OCI-LY3 (cell line): ENCODE measurements at regions not wholly inside any gene's neighbourhood (a gene's known extent, or its start where the extent isn't known, plus 50 kb on each side); places are given as distances from the start of the nearest gene placed in this dataset.

Experiments
- H2AFZ ChIP-seq: fragments of 200-600, 300-600 bp; shearing (Covaris generic); 2 replicates; pipeline ENCODE4 v1.6.0; 2014; ENCODE audit warnings: antibody characterized with exemption, low read depth, low read length
- H3K27ac ChIP-seq: fragments of 200-600, 300-600 bp; sonication (generic); 2 replicates; pipeline ENCODE4 v1.5.1; 2014; ENCODE audit warnings: mild to moderate bottlenecking, low read length, moderate library complexity, mixed read lengths
- H3K27me3 ChIP-seq: fragments of 200-600, 300-600 bp; sonication (generic); 2 replicates; pipeline ENCODE4 v1.6.1; 2014; ENCODE audit warnings: low read depth, low read length, mixed read lengths
- H3K36me3 ChIP-seq: fragments of 200-600, 300-600 bp; sonication (generic); replicated peaks from 2 replicates; pipeline ENCODE3; 2014; ENCODE audit warnings: low read depth, low read length, mixed read lengths
- H3K4me1 ChIP-seq: fragments of 300-600, 200-600 bp; sonication (generic); 2 replicates; pipeline ENCODE4 v1.6.1; 2014; ENCODE audit warnings: low read length, mixed read lengths
- H3K4me2 ChIP-seq: fragments of 200-600, 300-600 bp; sonication (generic); 2 replicates; pipeline ENCODE4 v1.6.1; 2014; ENCODE audit warnings: low read length, mixed read lengths
- H3K4me3 ChIP-seq: fragments of 300-600, 200-600 bp; sonication (generic); 2 replicates; pipeline ENCODE4 v1.5.1; 2014; ENCODE audit warnings: antibody characterized with exemption, mild to moderate bottlenecking, low read length, moderate library complexity
- H3K79me2 ChIP-seq: fragments of 300-600, 200-600 bp; shearing (Covaris generic); 2 replicates; pipeline ENCODE4 v1.6.1; 2014; ENCODE audit warnings: mild to moderate bottlenecking, low read length, mixed read lengths
- H3K9ac ChIP-seq: fragments of 300-600, 200-600 bp; shearing (Covaris generic); 2 replicates; pipeline ENCODE4 v1.6.0; 2014; ENCODE audit warnings: mild to moderate bottlenecking, low read length, moderate library complexity
- H3K9me3 ChIP-seq: fragments of 200-600, 300-600 bp; shearing (Covaris generic); 2 replicates; pipeline ENCODE4 v1.6.1; 2014; ENCODE audit warnings: low read length, mixed read lengths; ENCODE audit not compliant: insufficient read depth
- H4K20me1 ChIP-seq: fragments of 200-600, 300-600 bp; sonication (generic); 2 replicates; pipeline ENCODE4 v1.6.1; 2016; ENCODE audit warnings: low read length, mixed read lengths; ENCODE audit not compliant: insufficient read depth
- EZH2phosphoT487 ChIP-seq: fragments of 200-600 bp; shearing (Covaris generic); IDR thresholded peaks from 2 replicates; pipeline ENCODE4 v1.6.1; 2018; ENCODE audit warnings: antibody characterized with exemption, mixed run types, low read depth
- TF ChIP-seq, protein P1 (sequence below): fragments of 200-600, 300-600 bp; sonication (generic); IDR thresholded peaks from 2 replicates; pipeline ENCODE4 v1.5.1; 2014; ENCODE audit warnings: antibody characterized with exemption, low read length, low read depth

- Histone ChIP-seq H3K4me3 (no peak overlapping the region), H4K20me1 (no peaks in the 10 kb centered on the region), H2AFZ (no peak overlapping the region), H3K9ac (no peak overlapping the region), H3K36me3 (no peaks in the 10 kb centered on the region), H3K4me2 (no peak overlapping the region), H3K27me3 (peaks cover 66% of the 10 kb centered on the region), H3K9me3 (no peaks in the 10 kb centered on the region), H3K79me2 (no peaks in the 10 kb centered on the region), H3K27ac (no peak overlapping the region), H3K4me1 (no peaks in the 10 kb centered on the region)
- TF ChIP-seq, protein P1, sequence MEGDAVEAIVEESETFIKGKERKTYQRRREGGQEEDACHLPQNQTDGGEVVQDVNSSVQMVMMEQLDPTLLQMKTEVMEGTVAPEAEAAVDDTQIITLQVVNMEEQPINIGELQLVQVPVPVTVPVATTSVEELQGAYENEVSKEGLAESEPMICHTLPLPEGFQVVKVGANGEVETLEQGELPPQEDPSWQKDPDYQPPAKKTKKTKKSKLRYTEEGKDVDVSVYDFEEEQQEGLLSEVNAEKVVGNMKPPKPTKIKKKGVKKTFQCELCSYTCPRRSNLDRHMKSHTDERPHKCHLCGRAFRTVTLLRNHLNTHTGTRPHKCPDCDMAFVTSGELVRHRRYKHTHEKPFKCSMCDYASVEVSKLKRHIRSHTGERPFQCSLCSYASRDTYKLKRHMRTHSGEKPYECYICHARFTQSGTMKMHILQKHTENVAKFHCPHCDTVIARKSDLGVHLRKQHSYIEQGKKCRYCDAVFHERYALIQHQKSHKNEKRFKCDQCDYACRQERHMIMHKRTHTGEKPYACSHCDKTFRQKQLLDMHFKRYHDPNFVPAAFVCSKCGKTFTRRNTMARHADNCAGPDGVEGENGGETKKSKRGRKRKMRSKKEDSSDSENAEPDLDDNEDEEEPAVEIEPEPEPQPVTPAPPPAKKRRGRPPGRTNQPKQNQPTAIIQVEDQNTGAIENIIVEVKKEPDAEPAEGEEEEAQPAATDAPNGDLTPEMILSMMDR = no peak
- TF ChIP-seq EZH2phosphoT487 = no peak
These were observed 56.5 kb upstream of the NTRK3 start for GRCh38 chr15:88312941-88313579.

DNA sequence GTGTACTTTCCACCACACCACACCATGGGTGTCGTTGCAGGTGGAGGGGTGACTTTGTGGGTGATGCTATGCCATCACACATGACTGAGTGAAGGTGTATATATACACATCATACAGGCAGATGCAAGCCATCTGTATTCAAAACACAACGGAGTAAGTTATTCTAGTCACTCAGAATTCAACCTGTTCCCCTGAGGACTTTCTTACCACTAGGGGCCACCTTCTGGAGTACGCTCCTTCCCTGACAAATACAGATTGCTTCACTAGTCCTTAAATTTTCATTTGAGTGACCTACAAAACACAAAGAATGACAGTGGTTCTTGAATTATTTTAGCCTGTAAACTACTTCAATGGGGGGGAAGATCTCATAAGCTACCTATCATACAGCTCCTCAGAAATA lies 52.8 kb upstream of the NTRK3 start:
- no peak overlapping the region for H3K4me2 ChIP-seq
- H3K9ac ChIP-seq = no peak overlapping the region
- H3K4me1 ChIP-seq = no peaks in the 10 kb centered on the region
- no peaks in the 10 kb centered on the region for H3K9me3 ChIP-seq
- TF ChIP-seq, protein P1 = peak; percentile 7; the same call in 1 of the 2 replicates
- TF ChIP-seq EZH2phosphoT487 = no peak
- no peak overlapping the region for H3K4me3 ChIP-seq
- H3K27ac ChIP-seq = no peak overlapping the region
- no peaks in the 10 kb centered on the region for H3K79me2 ChIP-seq
- no peak overlapping the region for H2AFZ ChIP-seq
- peaks cover 47% of the 10 kb centered on the region for H3K27me3 ChIP-seq
- H4K20me1 ChIP-seq = no peaks in the 10 kb centered on the region
- no peaks in the 10 kb centered on the region for H3K36me3 ChIP-seq

GRCh38 chr15:88307344-88307743 lies 50.8 kb upstream of the NTRK3 start:
- no peaks in the 10 kb centered on the region for H4K20me1 ChIP-seq
- no peaks in the 10 kb centered on the region for H3K4me1 ChIP-seq
- no peaks in the 10 kb centered on the region for H3K36me3 ChIP-seq
- no peak overlapping the region for H3K4me2 ChIP-seq
- H3K9me3 ChIP-seq = no peaks in the 10 kb centered on the region
- peaks cover 42% of the 10 kb centered on the region for H3K27me3 ChIP-seq
- TF ChIP-seq, protein P1 = no peak
- no peak for TF ChIP-seq EZH2phosphoT487
- H3K79me2 ChIP-seq = no peaks in the 10 kb centered on the region
- no peak overlapping the region for H3K9ac ChIP-seq
- H2AFZ ChIP-seq = no peak overlapping the region
- H3K4me3 ChIP-seq = no peak overlapping the region
- no peak overlapping the region for H3K27ac ChIP-seq
